HG02973 (cell line): ENCODE measurements at regions not wholly inside any gene's neighbourhood (a gene's known extent, or its start where the extent isn't known, plus 50 kb on each side); places are given as distances from the start of the nearest gene placed in this dataset.

Source experiments
- ATAC-seq: cut with Tn5 transposase; IDR thresholded peaks from one replicate; pipeline ENCODE4 v1.9.1; 2021; ENCODE audit warnings: moderate library complexity; ENCODE audit not compliant: unreplicated experiment

GRCh38 chr6:163904186-163904585 is 489.7 kb downstream of the QKI start:
- ATAC-seq: no peak

GRCh38 chr6:163903541-163903940 is 489.0 kb downstream of the QKI start:
- ATAC-seq: no peak

GRCh38 chr6:163902993-163903392 is 488.5 kb downstream of the QKI start:
- ATAC-seq: no peak

- ATAC-seq: no peak
Observed at GRCh38 chr6:163901681-163902080, 487.2 kb downstream of the QKI start.

DNA sequence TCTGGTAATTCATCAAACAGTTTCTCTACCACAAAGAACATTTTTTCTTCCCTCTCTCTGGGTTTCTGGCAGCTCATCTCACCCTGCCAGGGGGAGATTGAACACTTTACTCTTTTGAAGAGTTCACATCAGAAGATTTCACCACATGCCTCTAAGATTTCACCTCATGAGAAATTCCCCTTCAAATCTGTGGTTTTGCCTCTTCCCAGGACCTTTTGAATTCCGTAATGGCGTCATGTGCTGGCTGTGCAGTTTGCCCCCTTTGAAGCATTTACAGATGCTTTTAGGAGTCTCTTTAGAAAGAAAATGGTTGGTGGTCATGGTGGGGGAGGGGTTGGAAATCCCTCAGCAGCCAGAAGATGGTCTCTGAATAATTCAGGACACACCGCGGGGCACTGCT is 486.1 kb downstream of the QKI start:
- ATAC-seq: no peak

DNA sequence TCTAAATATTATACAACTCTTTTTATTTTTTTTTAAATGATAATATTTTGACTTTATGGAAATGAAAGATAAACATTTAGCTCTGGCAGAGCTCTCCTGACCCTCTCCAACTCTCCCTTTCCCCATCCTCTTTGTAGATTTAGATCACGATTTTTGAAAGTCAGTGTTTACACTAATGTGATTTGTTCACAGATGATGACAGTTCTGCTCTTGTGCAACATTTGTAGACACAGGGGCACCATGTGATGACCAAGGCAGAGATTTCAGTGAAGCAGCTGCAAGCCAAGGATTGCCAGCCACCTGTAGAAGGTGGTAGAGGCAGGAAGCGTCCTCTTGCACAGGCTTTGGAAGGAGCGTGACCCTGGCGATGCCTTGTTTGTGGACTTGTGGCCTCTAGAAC is 483.2 kb downstream of the QKI start:
- no peak for ATAC-seq

GRCh38 chr6:163897030-163897429 is 482.5 kb downstream of the QKI start:
- no peak for ATAC-seq

GRCh38 chr6:163895162-163895561 is 480.6 kb downstream of the QKI start:
- ATAC-seq: no peak

DNA sequence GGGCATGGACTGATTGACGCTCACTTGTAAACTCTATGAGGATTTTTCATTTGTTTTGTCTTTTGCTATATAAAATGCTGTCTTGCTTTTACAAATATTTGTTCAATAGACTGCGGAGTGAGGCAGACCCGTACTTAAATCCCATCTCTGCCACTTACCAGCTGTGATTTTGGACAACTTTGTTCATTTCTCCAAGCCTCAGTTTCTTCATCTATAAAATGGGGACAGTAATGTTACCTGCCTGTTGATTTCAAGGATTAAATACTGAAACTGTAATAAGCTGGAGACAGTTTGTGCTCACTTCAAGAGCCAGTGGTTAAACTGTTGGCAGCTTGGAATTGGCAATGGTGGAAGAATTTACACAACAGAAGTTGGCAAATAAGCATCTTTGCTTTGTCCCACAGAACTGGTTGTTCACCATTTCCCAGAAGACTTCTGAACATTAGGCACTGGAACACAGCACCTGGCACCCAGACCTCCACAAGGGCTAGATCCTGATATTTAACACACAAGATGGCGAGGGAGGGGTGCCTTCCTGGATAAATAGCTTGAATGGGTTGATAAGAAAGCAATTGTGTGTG is 479.2 kb downstream of the QKI start:
- no peak for ATAC-seq

DNA sequence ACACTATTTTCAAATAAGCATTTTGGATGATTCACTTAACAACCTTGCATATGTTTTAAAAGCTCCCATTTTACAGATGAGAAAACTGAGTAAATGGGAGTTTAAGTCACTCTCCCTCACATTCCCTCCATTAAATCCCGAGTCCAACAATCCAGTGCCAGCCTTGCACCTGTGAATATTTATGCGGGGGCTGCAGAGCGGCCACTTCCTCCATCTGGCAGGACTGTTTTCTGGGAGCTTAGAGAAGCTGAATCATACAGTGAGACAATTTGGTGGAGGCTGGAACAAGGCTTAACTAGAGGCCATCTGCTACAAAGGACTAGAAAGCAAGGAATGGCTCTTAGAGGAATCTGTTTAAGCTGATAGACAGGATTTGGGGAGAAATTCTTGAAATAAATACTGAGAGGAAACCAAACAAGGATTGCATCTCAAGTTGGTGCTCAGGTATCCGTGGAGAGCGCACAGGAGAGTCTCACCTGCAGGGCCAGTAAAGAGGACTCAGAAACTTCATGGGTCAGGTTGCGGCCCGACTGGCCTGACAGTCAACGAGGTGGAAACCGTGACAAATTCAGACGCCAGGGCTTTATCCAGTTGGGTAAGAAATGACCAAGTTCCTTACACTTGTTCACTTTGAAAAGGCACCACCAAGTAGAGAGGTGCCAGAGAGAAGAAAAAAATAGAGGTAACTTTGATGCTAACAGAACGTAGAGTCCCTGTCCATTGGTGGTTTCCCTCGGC is 478.5 kb downstream of the QKI start:
- no peak for ATAC-seq

DNA sequence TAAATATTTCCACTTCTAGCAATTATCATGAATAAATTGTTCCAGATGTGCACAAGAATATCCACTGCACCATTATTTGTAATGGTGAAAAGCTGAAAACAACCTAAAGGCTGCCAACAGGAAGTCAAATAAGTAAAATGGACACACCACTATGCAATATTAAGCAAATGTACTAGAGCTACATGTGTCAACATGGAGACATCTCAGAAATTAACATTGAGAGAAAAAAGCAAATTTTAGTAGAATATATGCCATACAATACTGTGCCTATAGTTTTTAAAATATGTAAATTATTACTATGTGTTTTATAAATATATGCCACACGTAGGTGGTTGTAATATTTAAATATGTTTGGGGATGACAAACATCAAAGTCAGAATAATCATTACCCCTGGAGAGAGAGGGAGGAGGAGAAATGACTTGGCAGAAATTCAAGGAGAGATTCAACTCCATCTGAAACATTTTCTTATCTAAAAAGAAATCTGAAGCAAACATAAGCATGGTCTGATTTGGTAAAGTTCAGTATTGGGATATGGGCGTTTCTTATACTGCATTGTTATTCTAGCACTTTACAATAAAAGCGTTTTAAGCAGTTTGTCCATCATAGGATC is 475.5 kb downstream of the QKI start:
- ATAC-seq: no peak

GRCh38 chr6:163888030-163888819 is 473.7 kb downstream of the QKI start:
- no peak for ATAC-seq

GRCh38 chr6:163886428-163886827 is 471.9 kb downstream of the QKI start:
- ATAC-seq: no peak

DNA sequence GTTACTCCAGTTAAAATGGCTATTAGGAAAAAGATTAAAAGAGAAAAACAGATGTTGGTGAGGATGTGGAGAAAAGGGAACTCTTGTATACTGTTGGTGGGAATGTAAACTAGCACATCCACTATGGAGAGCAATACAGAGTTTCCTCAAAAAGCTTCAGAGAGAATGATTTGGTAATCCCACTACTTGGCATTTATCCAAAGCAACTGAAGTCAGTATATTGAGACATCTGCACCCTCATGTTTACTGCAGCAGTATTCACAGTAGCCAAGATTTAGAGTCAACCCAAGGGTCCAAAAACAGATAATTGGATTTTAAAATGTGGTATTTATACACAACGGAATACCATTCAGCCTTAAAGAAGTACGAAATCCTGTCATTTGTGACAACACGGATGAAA is 469.5 kb downstream of the QKI start:
- ATAC-seq: no peak

DNA sequence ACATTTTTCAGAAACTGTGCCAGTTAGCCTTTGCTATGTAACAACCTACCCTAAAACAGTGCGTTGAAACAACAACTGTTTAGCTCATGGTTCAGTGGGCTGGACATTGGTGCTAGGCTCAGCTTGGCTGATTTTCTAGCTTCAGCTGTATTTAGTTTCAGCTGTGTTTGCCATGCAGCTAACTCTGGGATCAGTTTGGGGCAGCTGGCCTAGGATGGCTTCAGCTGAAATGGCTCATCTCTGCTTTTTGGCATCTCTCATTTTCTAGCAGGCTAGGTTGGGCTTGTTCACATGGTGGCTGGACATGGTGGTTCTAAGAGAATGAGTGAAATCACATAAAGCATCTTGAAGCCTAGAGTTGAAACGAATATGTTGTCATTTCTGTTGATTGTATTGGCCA is 464.2 kb downstream of the QKI start:
- no peak for ATAC-seq

DNA sequence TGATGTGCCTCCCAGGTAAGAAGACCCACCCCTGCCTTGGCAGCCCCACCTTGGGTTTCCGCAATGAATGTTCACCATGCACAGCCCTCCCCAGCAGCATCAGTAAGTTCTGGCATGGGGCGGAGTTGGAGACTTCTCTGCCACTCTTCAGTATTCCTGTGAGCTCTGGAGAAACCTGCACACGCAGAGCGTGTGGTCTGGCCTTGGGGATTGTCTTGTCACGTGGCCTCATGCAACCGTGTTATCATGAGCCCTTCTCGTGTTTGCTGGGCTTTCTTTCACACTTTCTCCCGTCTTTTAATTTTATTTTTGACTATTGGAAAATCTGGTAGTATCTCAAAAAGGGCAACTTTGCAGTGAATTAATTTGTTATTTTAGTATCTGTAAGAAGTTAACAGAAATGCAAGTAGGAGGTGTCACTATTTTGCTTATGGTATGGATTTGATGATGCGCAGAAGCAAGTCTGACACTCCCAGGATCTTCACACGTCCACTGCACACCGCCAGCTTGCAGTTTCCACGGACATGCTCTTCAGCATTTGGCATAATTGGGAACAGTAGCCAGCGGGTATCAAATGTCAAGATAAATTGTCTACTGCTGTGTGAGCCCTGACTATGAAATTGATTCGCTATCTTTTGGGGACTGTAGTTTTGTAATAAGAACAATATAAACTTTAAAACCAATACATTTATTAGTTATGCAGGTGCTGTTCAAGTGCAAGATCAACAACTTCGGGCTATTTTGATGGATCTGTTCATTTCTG is 463.5 kb downstream of the QKI start:
- no peak for ATAC-seq

DNA sequence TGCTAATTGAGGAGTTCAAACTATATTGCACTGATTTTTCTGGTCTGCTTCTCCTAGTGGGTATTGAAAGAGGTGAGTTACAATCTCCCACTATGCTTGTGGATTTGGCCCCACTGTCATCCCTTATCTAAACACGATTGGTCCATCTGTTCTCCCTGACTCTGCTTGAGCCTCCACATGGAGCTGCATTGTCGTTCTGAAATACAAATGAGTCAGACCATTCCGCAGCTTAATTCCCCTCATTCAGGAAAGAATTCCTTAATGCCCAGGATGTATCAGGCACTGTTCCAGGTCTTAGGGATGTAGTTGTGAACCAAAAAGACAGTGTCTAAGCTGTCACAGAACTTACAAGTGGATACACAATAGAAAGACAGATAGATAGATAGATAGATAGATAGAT is 461.9 kb downstream of the QKI start:
- ATAC-seq: no peak

- ATAC-seq: no peak
Observed at GRCh38 chr6:163874784-163875183, 460.3 kb downstream of the QKI start.

- no peak for ATAC-seq
Observed at GRCh38 chr6:163872335-163872734, 457.8 kb downstream of the QKI start.

DNA sequence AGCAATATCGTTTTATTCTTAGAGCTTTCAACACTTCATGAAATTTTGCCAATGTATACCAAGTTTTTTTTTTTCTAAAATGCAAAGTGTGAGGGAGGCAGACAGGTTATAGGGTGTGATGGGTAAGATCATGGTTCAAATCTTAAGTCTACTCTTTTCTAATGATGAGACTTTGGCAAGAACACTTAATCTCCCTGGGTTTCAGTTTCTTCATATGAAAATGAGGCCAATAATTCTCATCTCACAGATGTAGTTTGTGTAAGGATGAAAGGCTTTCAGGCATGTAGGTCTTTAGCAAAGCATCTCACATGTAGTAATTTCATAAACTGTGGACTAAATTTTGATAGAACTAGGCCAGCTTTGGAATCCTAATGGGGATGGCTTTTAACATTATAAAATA is 457.1 kb downstream of the QKI start:
- ATAC-seq: no peak
